Panc1 (cell line): ENCODE measurements at regions not wholly inside any gene's neighbourhood (a gene's known extent, or its start where the extent isn't known, plus 50 kb on each side); places are given as distances from the start of the nearest gene placed in this dataset.

Experiments used
- ATAC-seq: fragments of 200-7000 bp; cut with Tn5 transposase; 2 replicates; pipeline ENCODE4 v1.9.1; 2020; ENCODE audit warnings: mild to moderate bottlenecking, moderate library complexity
- BruUV-seq: library from RNA; stranded (reverse); fragments of 400-500 nt; replicated peaks from 2 replicates; lab custom pipeline; 2021; lab: Mats Ljungman, UMichigan
- CTCF ChIA-PET: fragments of 300-600 bp; sonication (Branson Sonifier 250); formaldehyde crosslinking; loops from one replicate; lab custom pipeline; 2022; ENCODE audit warnings: antibody characterized with exemption; lab: Charles Lee
- POLR2A ChIA-PET: fragments of 300-600 bp; sonication (Branson Sonifier 250); formaldehyde crosslinking; loops from one replicate; lab custom pipeline; 2022; ENCODE audit warnings: antibody characterized with exemption; lab: Charles Lee
- DNase-seq: peaks from one replicate; pipeline ENCODE4 v3.0.0-alpha.2; 2010; ENCODE audit warnings: low read depth, low spot score
- H3K27ac ChIP-seq: 2 replicates; pipeline ENCODE4 v1.5.1; 2011; ENCODE audit warnings: mild to moderate bottlenecking, low read length, inconsistent platforms
- H3K27me3 ChIP-seq: fragments of 200-500 bp; sonication (Bioruptor generic); 2 replicates; pipeline ENCODE4 v1.6.0; 2014; ENCODE audit warnings: low read length, inconsistent platforms; ENCODE audit not compliant: control insufficient read depth, insufficient read depth
- H3K36me3 ChIP-seq: fragments of 200-500 bp; sonication (Bioruptor generic); 2 replicates; pipeline ENCODE4 v1.5.1; 2014; ENCODE audit warnings: inconsistent platforms, mild to moderate bottlenecking, low read length, moderate library complexity; ENCODE audit not compliant: control insufficient read depth, insufficient read depth
- H3K4me1 ChIP-seq: 2 replicates; pipeline ENCODE4 v1.5.1; 2011; ENCODE audit warnings: inconsistent platforms, mild to moderate bottlenecking, low read length, moderate library complexity; ENCODE audit not compliant: control insufficient read depth, insufficient read depth
- H3K4me3 ChIP-seq, 2 experiments: 2 replicates each; pipeline ENCODE4 v1.5.1; 2011 to 2012; ENCODE audit warnings: low read depth in 2 of 2, low read length in 2 of 2, mild to moderate bottlenecking in 2 of 2, inconsistent platforms in 1 of 2, moderate library complexity in 1 of 2
- H3K9me3 ChIP-seq: fragments of 200-500 bp; sonication (Bioruptor generic); 2 replicates; pipeline ENCODE4 v1.5.1; 2014; ENCODE audit warnings: low read depth, mild to moderate bottlenecking, inconsistent platforms, low read length, moderate library complexity; ENCODE audit not compliant: control insufficient read depth, insufficient read depth
- CTCF ChIP-seq: fragments of 450-650 bp; IDR thresholded peaks from 2 replicates; pipeline ENCODE4 v1.5.1; 2017; ENCODE audit warnings: mild to moderate bottlenecking
- POLR2AphosphoS5 ChIP-seq: IDR thresholded peaks from 2 replicates; pipeline ENCODE4 v1.6.1; 2012; ENCODE audit warnings: mild to moderate bottlenecking, low read depth, low read length, moderate library complexity
- SIN3A ChIP-seq: IDR thresholded peaks from 2 replicates; pipeline ENCODE4 v1.6.1; 2012; ENCODE audit warnings: low read depth, mild to moderate bottlenecking, low read length, moderate library complexity, borderline replicate concordance; ENCODE audit not compliant: insufficient read depth
- TCF7L2 ChIP-seq: IDR thresholded peaks from 2 replicates; pipeline ENCODE4 v1.6.1; 2011; ENCODE audit warnings: mild to moderate bottlenecking, low read depth, low read length, inconsistent platforms
- in situ Hi-C: cut with HindIII; loops from 2 replicates; pipeline ENCODE4 v1.10.0; 2016; ENCODE audit warnings: low sequenced_read_pairs, low pct_unique_long_range_greater_than_20kb
- intact Hi-C: fragments of 100-400 bp; cut with micrococcal nuclease; formaldehyde crosslinking; loops from one replicate; pipeline ENCODE4 v1.10.0; 2022; ENCODE audit not compliant: unreplicated experiment
- TF ChIP-seq, protein P1 (sequence below), 2 experiments: IDR thresholded peaks; 2 replicates each; pipeline ENCODE4 v1.6.1; 2011 to 2012; ENCODE audit warnings: low read depth in 2 of 2, control low read depth in 1 of 2, low read length in 1 of 2, mild to moderate bottlenecking in 1 of 2, moderate library complexity in 1 of 2; ENCODE audit not compliant: insufficient read depth in 1 of 2

DNA sequence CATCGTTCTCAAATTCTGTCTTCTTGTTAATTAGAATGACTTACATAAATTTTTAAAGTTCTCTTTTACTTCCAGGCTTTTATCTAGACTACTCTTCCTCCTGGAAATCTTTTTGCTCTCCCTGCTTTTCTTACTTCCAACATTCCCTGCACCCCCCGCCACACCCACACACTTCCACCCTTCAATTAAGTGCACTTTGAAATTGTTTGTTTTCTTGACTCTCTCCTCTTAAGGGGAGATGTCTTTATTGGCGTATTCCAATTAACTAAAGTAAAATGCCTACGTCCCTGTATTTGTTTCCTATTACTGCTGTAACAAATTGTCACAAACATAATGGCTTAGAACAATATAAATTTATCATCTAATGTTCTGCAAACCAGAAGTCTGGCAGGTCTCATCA is 125.2 kb upstream of the KRR1 start:
- DNase-seq: no peak
- Histone ChIP-seq H3K9me3 (peaks cover 13% of the 10 kb centered on the region; the same call in 1 of the 2 replicates), H3K4me1 (peaks cover 26% of the 10 kb centered on the region), H3K4me3 (no peak overlapping the region), H3K36me3 (no peaks in the 10 kb centered on the region), H3K27me3 (no peaks in the 10 kb centered on the region), H3K27ac (peak overlapping the region; percentile 87)
- ChIA-PET POLR2A (no interaction called here), CTCF (no interaction called here)
- no peak for ATAC-seq
- intact Hi-C loops (no loop called here), in situ Hi-C loops (no loop called here)
- no TSS peak for BruUV-seq
- TF ChIP-seq POLR2AphosphoS5 (no peak), CTCF (no peak), SIN3A (no peak), TCF7L2 (no peak)
- TF ChIP-seq, protein P1, sequence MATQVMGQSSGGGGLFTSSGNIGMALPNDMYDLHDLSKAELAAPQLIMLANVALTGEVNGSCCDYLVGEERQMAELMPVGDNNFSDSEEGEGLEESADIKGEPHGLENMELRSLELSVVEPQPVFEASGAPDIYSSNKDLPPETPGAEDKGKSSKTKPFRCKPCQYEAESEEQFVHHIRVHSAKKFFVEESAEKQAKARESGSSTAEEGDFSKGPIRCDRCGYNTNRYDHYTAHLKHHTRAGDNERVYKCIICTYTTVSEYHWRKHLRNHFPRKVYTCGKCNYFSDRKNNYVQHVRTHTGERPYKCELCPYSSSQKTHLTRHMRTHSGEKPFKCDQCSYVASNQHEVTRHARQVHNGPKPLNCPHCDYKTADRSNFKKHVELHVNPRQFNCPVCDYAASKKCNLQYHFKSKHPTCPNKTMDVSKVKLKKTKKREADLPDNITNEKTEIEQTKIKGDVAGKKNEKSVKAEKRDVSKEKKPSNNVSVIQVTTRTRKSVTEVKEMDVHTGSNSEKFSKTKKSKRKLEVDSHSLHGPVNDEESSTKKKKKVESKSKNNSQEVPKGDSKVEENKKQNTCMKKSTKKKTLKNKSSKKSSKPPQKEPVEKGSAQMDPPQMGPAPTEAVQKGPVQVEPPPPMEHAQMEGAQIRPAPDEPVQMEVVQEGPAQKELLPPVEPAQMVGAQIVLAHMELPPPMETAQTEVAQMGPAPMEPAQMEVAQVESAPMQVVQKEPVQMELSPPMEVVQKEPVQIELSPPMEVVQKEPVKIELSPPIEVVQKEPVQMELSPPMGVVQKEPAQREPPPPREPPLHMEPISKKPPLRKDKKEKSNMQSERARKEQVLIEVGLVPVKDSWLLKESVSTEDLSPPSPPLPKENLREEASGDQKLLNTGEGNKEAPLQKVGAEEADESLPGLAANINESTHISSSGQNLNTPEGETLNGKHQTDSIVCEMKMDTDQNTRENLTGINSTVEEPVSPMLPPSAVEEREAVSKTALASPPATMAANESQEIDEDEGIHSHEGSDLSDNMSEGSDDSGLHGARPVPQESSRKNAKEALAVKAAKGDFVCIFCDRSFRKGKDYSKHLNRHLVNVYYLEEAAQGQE (IDR thresholded peaks at IDR 0.05; ENCODE audit: insufficient read depth in 1 of 2, low read depth in 2 of 2, low read length in 1 of 2): no peak

- peak overlapping the region; percentile 87 for H3K27ac ChIP-seq
- H3K4me1 ChIP-seq: peaks cover 26% of the 10 kb centered on the region
- ChIA-PET POLR2A (no interaction called here), CTCF (no interaction called here)
- TF ChIP-seq, protein P1 (IDR thresholded peaks at IDR 0.05; ENCODE audit: insufficient read depth in 1 of 2, low read depth in 2 of 2, low read length in 1 of 2): no peak
- TF ChIP-seq TCF7L2: peak; percentile 96
- no TSS peak for BruUV-seq
- DNase-seq: no peak
- H3K36me3 ChIP-seq: no peaks in the 10 kb centered on the region
- H3K27me3 ChIP-seq: no peaks in the 10 kb centered on the region
- peaks cover 20% of the 10 kb centered on the region; the same call in 1 of the 2 replicates for H3K9me3 ChIP-seq
- no peak overlapping the region for H3K4me3 ChIP-seq
- peak; percentile 92 for ATAC-seq
- intact Hi-C loops (no loop called here), in situ Hi-C loops (no loop called here)
Observed at GRCh38 chr12:75635606-75636444, 124.4 kb upstream of the KRR1 start.
